Kidney (tissue), 13 donors: ENCODE measurements at regions not wholly inside any gene's neighbourhood (a gene's known extent, or its start where the extent isn't known, plus 50 kb on each side); places are given as distances from the start of the nearest gene placed in this dataset.

Experiments used
- DNase-seq, 5 donors: peaks; one replicate each; pipeline ENCODE4 v3.0.0-alpha.2; 2013 to 2020
- FAIRE-seq: peaks from 2 replicates; lab custom pipeline; 2012; peaks lifted over from hg19 to GRCh38; lab: Jason Lieb, UNC
- H3K27ac ChIP-seq, 2 donors: one replicate each; pipeline ENCODE4 v1.7.0; 2013; ENCODE audit warnings: low read depth in 2 of 2, low read length in 2 of 2, inconsistent platforms in 1 of 2
- H3K27me3 ChIP-seq: one replicate; pipeline ENCODE4 v1.7.1; 2013; ENCODE audit warnings: low read length, inconsistent platforms; ENCODE audit not compliant: control insufficient read depth, insufficient read depth
- H3K36me3 ChIP-seq, 3 donors: one replicate each; pipeline versions ENCODE4 v1.7.0 to v1.7.1; 2013; ENCODE audit warnings: low read length in 3 of 3, control low read depth in 1 of 3, inconsistent platforms in 1 of 3; ENCODE audit not compliant: insufficient read depth in 3 of 3, control insufficient read depth in 2 of 3
- H3K4me1 ChIP-seq, 3 donors: one replicate each; pipeline versions ENCODE4 v1.7.0 to v1.7.1; 2013; ENCODE audit warnings: low read length in 3 of 3, inconsistent platforms in 1 of 3, low read depth in 1 of 3; ENCODE audit not compliant: control insufficient read depth in 2 of 3, insufficient read depth in 2 of 3
- H3K4me3 ChIP-seq, 3 donors: one replicate each; pipeline versions ENCODE4 v1.7.0 to v1.8.1; 2013; ENCODE audit warnings: low read length in 3 of 3, control low read depth in 1 of 3, inconsistent platforms in 1 of 3
- H3K9ac ChIP-seq, 3 donors: one replicate each; pipeline versions ENCODE4 v1.7.0 to v1.7.1; 2013; ENCODE audit warnings: low read length in 3 of 3, control low read depth in 1 of 3, inconsistent platforms in 1 of 3
- H3K9me3 ChIP-seq, 3 donors: one replicate each; pipeline versions ENCODE4 v1.7.0 to v1.7.1; 2013; ENCODE audit warnings: low read length in 3 of 3, control low read depth in 1 of 3, inconsistent platforms in 1 of 3; ENCODE audit not compliant: control insufficient read depth in 2 of 3, insufficient read depth in 1 of 3
- intact Hi-C: fragments of 100-400 bp; cut with DNase I; formaldehyde crosslinking; loops from one replicate; pipeline ENCODE4 v1.11.1; 2022
- TF ChIP-seq, protein P1 (sequence below): IDR thresholded peaks from 3 replicates; pipeline ENCODE4 v1.5.1; 2012; ENCODE audit warnings: mild to moderate bottlenecking, moderate library complexity, borderline replicate concordance; ENCODE audit not compliant: insufficient read depth; ENCODE audit errors: extremely low read depth
- donor health status: control.
- donor health status: control.
- donor health status: control.
- donor health status: control.
- donor health status: control.
- donor health status: DM: yes; HTN: yes; CAD: no.
- donor health status: Normal renal cell carcinoma (clear cell type).

DNA sequence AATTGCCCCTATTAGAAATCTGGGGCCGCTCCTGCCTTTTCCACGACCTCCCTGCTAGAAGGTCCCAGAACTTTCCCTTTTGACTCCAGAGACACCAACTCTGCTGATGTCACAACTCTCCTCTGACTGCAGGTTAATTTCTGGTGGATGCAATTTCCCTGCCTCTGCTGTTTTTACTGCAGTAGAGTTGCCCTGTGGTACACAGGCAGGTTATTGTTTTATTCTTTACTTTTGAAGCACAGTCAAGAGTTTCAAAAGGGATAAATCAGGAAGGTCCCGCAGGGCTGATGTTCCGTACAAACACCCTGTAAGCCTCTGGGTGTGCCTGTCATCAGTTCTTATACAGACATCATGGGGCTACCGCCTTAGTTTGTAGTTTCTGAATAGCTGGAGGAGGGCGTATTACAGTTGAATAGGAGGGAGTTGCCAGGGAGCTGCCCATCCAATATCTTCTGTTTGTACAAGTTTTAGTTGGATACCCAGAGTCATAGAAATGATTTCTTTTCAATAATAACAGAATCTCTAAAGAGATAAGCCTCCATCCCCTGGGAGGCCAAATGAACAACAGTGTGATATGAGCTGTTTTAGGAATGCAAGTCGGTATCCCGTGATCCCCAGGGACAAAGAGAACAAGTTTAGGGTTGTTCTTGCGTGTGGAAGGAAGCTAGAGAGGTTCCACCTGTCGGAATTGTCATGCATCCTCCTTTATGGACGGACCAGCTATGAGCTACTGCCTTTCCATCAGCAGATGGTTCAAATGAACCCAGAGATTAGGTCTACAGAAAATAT, 108.4 kb upstream of the COPS8 start:
- intact Hi-C loops = no loop called here
- DNase-seq (no peak), FAIRE-seq (no peak)
- Histone ChIP-seq H3K27ac (no peak overlapping the region), H3K36me3 (no peaks in the 10 kb centered on the region), H3K27me3 (no peaks in the 10 kb centered on the region), H3K4me1 (peaks cover 2 to 18% (median 6%) of the 10 kb centered on the region in 3 donors), H3K4me3 (no peak overlapping the region), H3K9me3 (no peaks in the 10 kb centered on the region), H3K9ac (no peak overlapping the region)
- TF ChIP-seq, protein P1, sequence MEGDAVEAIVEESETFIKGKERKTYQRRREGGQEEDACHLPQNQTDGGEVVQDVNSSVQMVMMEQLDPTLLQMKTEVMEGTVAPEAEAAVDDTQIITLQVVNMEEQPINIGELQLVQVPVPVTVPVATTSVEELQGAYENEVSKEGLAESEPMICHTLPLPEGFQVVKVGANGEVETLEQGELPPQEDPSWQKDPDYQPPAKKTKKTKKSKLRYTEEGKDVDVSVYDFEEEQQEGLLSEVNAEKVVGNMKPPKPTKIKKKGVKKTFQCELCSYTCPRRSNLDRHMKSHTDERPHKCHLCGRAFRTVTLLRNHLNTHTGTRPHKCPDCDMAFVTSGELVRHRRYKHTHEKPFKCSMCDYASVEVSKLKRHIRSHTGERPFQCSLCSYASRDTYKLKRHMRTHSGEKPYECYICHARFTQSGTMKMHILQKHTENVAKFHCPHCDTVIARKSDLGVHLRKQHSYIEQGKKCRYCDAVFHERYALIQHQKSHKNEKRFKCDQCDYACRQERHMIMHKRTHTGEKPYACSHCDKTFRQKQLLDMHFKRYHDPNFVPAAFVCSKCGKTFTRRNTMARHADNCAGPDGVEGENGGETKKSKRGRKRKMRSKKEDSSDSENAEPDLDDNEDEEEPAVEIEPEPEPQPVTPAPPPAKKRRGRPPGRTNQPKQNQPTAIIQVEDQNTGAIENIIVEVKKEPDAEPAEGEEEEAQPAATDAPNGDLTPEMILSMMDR = no peak

DNA sequence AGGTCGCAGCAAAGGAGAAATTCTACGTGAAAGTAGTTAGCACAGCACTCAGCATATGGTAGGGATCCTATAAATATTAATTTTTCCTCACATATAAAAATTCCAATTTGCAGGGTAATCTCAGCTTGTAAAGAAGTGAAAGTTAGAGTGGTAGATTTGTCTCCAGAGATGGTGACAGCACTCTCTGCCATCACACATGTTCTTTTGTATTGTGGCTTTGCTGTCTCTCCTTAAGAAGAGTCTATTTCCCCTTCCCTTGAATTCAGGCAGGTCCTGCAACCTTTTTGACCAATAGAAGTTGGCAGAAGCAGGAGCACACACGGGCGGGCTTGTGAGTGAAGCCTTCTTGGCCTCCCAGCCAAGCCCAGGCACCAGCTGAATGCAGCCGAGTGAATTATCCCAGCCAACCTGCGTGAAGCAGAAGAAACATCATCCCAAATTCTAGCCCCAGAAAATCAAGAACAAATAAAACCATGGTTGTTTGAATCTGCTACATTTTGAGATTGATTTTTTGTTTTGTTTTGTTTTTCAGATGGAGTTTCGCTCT, 107.8 kb upstream of the COPS8 start:
- Histone ChIP-seq H3K27me3 (no peaks in the 10 kb centered on the region), H3K36me3 (no peaks in the 10 kb centered on the region), H3K4me1 (peaks cover 0 to 16% (median 1%) of the 10 kb centered on the region in 3 donors), H3K27ac (no peak overlapping the region), H3K9ac (no peak overlapping the region), H3K9me3 (peaks cover 0 to 4% (median 0%) of the 10 kb centered on the region in 3 donors), H3K4me3 (no peak overlapping the region)
- TF ChIP-seq, protein P1 = no peak
- DNase-seq = no peak
- no peak for FAIRE-seq
- intact Hi-C loops = no loop called here

DNA sequence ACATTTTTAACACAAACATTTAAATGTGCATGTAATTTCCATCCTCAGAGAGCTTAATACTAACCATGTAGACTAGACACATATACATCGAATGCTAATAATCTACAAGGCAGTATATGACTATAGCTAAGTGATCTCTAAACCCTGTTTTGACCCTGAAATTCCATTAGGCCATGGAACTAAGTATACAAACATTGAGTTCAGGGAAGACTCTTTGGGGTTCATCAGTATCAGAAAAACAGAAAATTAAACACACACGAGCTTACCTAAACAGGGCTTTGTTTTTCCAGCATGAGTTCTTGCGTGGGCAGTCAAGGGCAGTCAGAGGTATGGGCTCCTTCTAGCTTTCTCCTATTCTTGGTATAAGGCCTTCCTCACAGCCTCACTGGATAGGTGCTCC, 106.0 kb upstream of the COPS8 start:
- H3K4me1 ChIP-seq = peaks cover 0 to 10% (median 0%) of the 10 kb centered on the region in 3 donors
- no peak overlapping the region for H3K4me3 ChIP-seq
- no peaks in the 10 kb centered on the region for H3K27me3 ChIP-seq
- H3K9ac ChIP-seq = no peak overlapping the region
- H3K36me3 ChIP-seq = no peaks in the 10 kb centered on the region
- no peak overlapping the region for H3K27ac ChIP-seq
- DNase-seq = no peak
- FAIRE-seq = no peak
- intact Hi-C loops = no loop called here
- H3K9me3 ChIP-seq = peaks cover 0 to 8% (median 0%) of the 10 kb centered on the region in 3 donors
- TF ChIP-seq, protein P1 = no peak
